ENCODE measurements at regions not wholly inside any gene's neighbourhood (a gene's known extent, or its start where the extent isn't known, plus 50 kb on each side); places are given as distances from the start of the nearest gene placed in this dataset.
A peak's percentile ranks its signal among the peaks of the same experiment; 100 is the strongest.

GRCh38 chr3:177946936-177947335 lies 589.3 kb upstream of the KCNMB2 start:
- Histone ChIP-seq H3K4me3 (replicated peaks in 1 of 3; ENCODE audit: insufficient read depth in 1 of 3, low read depth in 2 of 3, low read length in 3 of 3) (no peak overlapping the region), H3K27me3 (ENCODE audit: control insufficient read depth in 1 of 2, insufficient read depth in 2 of 2, low read length in 2 of 2) (no peaks in the 10 kb centered on the region), H3K9me3 (ENCODE audit: low read length) (no peaks in the 10 kb centered on the region), H3K27ac (ENCODE audit: extremely low read length, insufficient read depth, low read length) (no peak overlapping the region), H3K36me3 (replicated peaks in 1 of 2; ENCODE audit: control insufficient read depth in 1 of 2, insufficient read depth in 2 of 2, low read length in 2 of 2) (no peaks in the 10 kb centered on the region), H3K4me1 (ENCODE audit: insufficient read depth, low read length) (no peaks in the 10 kb centered on the region), H3K79me2 (ENCODE audit: insufficient read depth, low read length) (no peaks in the 10 kb centered on the region), H4K20me1 (ENCODE audit: insufficient read depth, low read length) (no peaks in the 10 kb centered on the region), H3K9ac (ENCODE audit: insufficient read depth, low read depth, low read length) (no peak overlapping the region), H2AFZ (ENCODE audit: low read length) (no peak overlapping the region), H3K4me2 (ENCODE audit: low read depth, low read length) (no peak overlapping the region)
- no peak for ATAC-seq
- in situ Hi-C loops (cut with HindIII; ENCODE audit: extremely low pct_ligation_motif_present, low pct_unique_long_range_greater_than_20kb), result no loop called here
- no TSS peak for BruUV-seq (replicated peaks)
- CTCF ChIA-PET (ENCODE audit: low intra/inter-chr PET ratio, low total read pairs), result no interaction called here
- peak; percentile 14; the same call in 1 of the 2 replicates for TF ChIP-seq CEBPB (IDR thresholded peaks at IDR 0.05; ENCODE audit: borderline replicate concordance, low read depth, low read length)
- no peak for TF ChIP-seq ZNF496 (CRISPR knock-in tag; IDR thresholded peaks at IDR 0.05; ENCODE audit: insufficient replicate concordance)
- POLR2A ChIA-PET, result no interaction called here
- whole genome bisulfite sequencing (ENCODE audit: low lambda C conversion rate), result 77% methylated on average over 3 of the region's 3 CpGs
- FAIRE-seq, result no peak
- no peak for DNase-seq (ENCODE audit: low spot score)
- intact Hi-C loops (cut with micrococcal nuclease; ENCODE audit: unreplicated experiment), result no loop called here

- H3K4me3 ChIP-seq (replicated peaks in 1 of 3; ENCODE audit: insufficient read depth in 1 of 3, low read depth in 2 of 3, low read length in 3 of 3), result no peak overlapping the region
- no peaks in the 10 kb centered on the region for H3K4me1 ChIP-seq (ENCODE audit: insufficient read depth, low read length)
- in situ Hi-C loops (cut with HindIII; ENCODE audit: extremely low pct_ligation_motif_present, low pct_unique_long_range_greater_than_20kb) (no loop called here), intact Hi-C loops (cut with micrococcal nuclease; ENCODE audit: unreplicated experiment) (no loop called here)
- H3K4me2 ChIP-seq (ENCODE audit: low read depth, low read length), result no peak overlapping the region
- ChIA-PET POLR2A (no interaction called here), CTCF (ENCODE audit: low intra/inter-chr PET ratio, low total read pairs) (no interaction called here)
- H3K27me3 ChIP-seq (ENCODE audit: control insufficient read depth in 1 of 2, insufficient read depth in 2 of 2, low read length in 2 of 2), result no peaks in the 10 kb centered on the region
- no peak overlapping the region for H3K9ac ChIP-seq (ENCODE audit: insufficient read depth, low read depth, low read length)
- H3K9me3 ChIP-seq (ENCODE audit: low read length), result no peaks in the 10 kb centered on the region
- no peaks in the 10 kb centered on the region for H3K36me3 ChIP-seq (replicated peaks in 1 of 2; ENCODE audit: control insufficient read depth in 1 of 2, insufficient read depth in 2 of 2, low read length in 2 of 2)
- H3K79me2 ChIP-seq (ENCODE audit: insufficient read depth, low read length), result no peaks in the 10 kb centered on the region
- no peak for DNase-seq (ENCODE audit: low spot score)
- no peak for ATAC-seq
- 73% methylated on average over 2 of the region's 2 CpGs for WGBS (ENCODE audit: low lambda C conversion rate)
- no TSS peak for BruUV-seq (replicated peaks)
- H4K20me1 ChIP-seq (ENCODE audit: insufficient read depth, low read length), result no peaks in the 10 kb centered on the region
- H2AFZ ChIP-seq (ENCODE audit: low read length), result no peak overlapping the region
- no peak for FAIRE-seq
- H3K27ac ChIP-seq (ENCODE audit: extremely low read length, insufficient read depth, low read length), result no peak overlapping the region
- TF ChIP-seq, protein P1, sequence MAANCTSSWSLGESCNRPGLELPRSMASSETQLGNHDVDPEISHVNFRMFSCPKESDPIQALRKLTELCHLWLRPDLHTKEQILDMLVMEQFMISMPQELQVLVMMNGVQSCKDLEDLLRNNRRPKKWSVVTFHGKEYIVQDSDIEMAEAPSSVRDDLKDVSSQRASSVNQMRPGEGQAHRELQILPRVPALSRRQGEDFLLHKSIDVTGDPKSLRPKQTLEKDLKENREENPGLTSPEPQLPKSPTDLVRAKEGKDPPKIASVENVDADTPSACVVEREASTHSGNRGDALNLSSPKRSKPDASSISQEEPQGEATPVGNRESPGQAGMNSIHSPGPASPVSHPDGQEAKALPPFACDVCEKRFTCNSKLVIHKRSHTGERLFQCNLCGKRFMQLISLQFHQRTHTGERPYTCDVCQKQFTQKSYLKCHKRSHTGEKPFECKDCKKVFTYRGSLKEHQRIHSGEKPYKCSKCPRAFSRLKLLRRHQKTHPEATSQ (CRISPR knock-in tag; IDR thresholded peaks at IDR 0.05; ENCODE audit: borderline replicate concordance), result no peak
- TF ChIP-seq ZNF432 (CRISPR knock-in tag; IDR thresholded peaks at IDR 0.05; ENCODE audit: borderline replicate concordance) (no peak), ZNF12 (CRISPR knock-in tag; IDR thresholded peaks at IDR 0.05) (no peak), JUND (CRISPR knock-in tag; IDR thresholded peaks at IDR 0.05) (no peak), GTF2F1 (IDR thresholded peaks at IDR 0.05; ENCODE audit: low read length) (no peak), ATF5 (CRISPR knock-in tag; IDR thresholded peaks at IDR 0.05; ENCODE audit: low read depth) (no peak), ZNF775 (CRISPR knock-in tag; IDR thresholded peaks at IDR 0.05; ENCODE audit: borderline replicate concordance) (no peak), SETDB1 (CRISPR knock-in tag; IDR thresholded peaks at IDR 0.05; ENCODE audit: borderline replicate concordance) (no peak)
- TF ChIP-seq, protein P2, sequence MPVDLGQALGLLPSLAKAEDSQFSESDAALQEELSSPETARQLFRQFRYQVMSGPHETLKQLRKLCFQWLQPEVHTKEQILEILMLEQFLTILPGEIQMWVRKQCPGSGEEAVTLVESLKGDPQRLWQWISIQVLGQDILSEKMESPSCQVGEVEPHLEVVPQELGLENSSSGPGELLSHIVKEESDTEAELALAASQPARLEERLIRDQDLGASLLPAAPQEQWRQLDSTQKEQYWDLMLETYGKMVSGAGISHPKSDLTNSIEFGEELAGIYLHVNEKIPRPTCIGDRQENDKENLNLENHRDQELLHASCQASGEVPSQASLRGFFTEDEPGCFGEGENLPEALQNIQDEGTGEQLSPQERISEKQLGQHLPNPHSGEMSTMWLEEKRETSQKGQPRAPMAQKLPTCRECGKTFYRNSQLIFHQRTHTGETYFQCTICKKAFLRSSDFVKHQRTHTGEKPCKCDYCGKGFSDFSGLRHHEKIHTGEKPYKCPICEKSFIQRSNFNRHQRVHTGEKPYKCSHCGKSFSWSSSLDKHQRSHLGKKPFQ (CRISPR knock-in tag; IDR thresholded peaks at IDR 0.05; ENCODE audit: insufficient replicate concordance), result no peak
Measured at GRCh38 chr3:177947901-177948300, 588.3 kb upstream of the KCNMB2 start.
